GM19099 (cell line): ENCODE measurements at regions not wholly inside any gene's neighbourhood (a gene's known extent, or its start where the extent isn't known, plus 50 kb on each side); places are given as distances from the start of the nearest gene placed in this dataset.

Source experiments
- POLR2A ChIP-seq: IDR thresholded peaks from 3 replicates; pipeline ENCODE4 v1.6.1; 2011; ENCODE audit warnings: low read depth; ENCODE audit not compliant: insufficient read length; ENCODE audit errors: extremely low read depth

- TF ChIP-seq POLR2A, result no peak
Measured at GRCh38 chr13:82800391-82800790, 1081.9 kb downstream of the SLITRK1 start.

- TF ChIP-seq POLR2A, result no peak
Measured at GRCh38 chr13:82797876-82798275, 1084.4 kb downstream of the SLITRK1 start.

- TF ChIP-seq POLR2A, result no peak
Measured at GRCh38 chr13:82791035-82791434, 1091.2 kb downstream of the SLITRK1 start.

- no peak for TF ChIP-seq POLR2A
Measured at GRCh38 chr13:82772816-82773215, 1109.5 kb downstream of the SLITRK1 start.

GRCh38 chr13:82766732-82767321 lies 1115.4 kb downstream of the SLITRK1 start:
- TF ChIP-seq POLR2A, result no peak

GRCh38 chr13:82758044-82758443 lies 1124.2 kb downstream of the SLITRK1 start:
- no peak for TF ChIP-seq POLR2A

- TF ChIP-seq POLR2A, result no peak
Measured at GRCh38 chr13:82751206-82751605, 1131.1 kb downstream of the SLITRK1 start.

GRCh38 chr13:82749551-82749950 lies 1132.7 kb downstream of the SLITRK1 start:
- no peak for TF ChIP-seq POLR2A

- no peak for TF ChIP-seq POLR2A
Measured at GRCh38 chr13:82747958-82748357, 1134.3 kb downstream of the SLITRK1 start.

GRCh38 chr13:82747291-82747690 lies 1135.0 kb downstream of the SLITRK1 start:
- TF ChIP-seq POLR2A, result no peak

GRCh38 chr13:82740442-82740841 lies 1141.8 kb downstream of the SLITRK1 start:
- TF ChIP-seq POLR2A, result no peak

- TF ChIP-seq POLR2A, result no peak
Measured at GRCh38 chr13:82739881-82740280, 1142.4 kb downstream of the SLITRK1 start.

- no peak for TF ChIP-seq POLR2A
Measured at GRCh38 chr13:82729401-82729800, 1152.9 kb downstream of the SLITRK1 start.

GRCh38 chr13:82720986-82721385 lies 1161.3 kb downstream of the SLITRK1 start:
- TF ChIP-seq POLR2A, result no peak

- TF ChIP-seq POLR2A, result no peak
Measured at GRCh38 chr13:82719987-82720386, 1162.3 kb downstream of the SLITRK1 start.

- TF ChIP-seq POLR2A, result no peak
Measured at GRCh38 chr13:82717249-82717648, 1165.0 kb downstream of the SLITRK1 start.
